K562 (cell line): ENCODE measurements at regions not wholly inside any gene's neighbourhood (a gene's known extent, or its start where the extent isn't known, plus 50 kb on each side); places are given as distances from the start of the nearest gene placed in this dataset.

Source experiments
- ATAC-seq: fragments of 200-7000 bp; cut with Tn5 transposase; 3 replicates; pipeline ENCODE4 v1.9.1; 2020; ENCODE audit warnings: moderate library complexity
- BruUV-seq: library from RNA; stranded (reverse); fragments of 400-500 nt; replicated peaks from 2 replicates; lab custom pipeline; 2021; lab: Mats Ljungman, UMichigan
- CTCF ChIA-PET: fragments of 300-600 bp; formaldehyde crosslinking; extraction: SDS; loops from one replicate; lab custom pipeline; 2021; ENCODE audit warnings: low intra/inter-chr PET ratio; lab: Yijun Ruan, JAX
- POLR2A ChIA-PET: fragments of 300-600, 350-650 bp; sonication (Branson Sonifier 250); formaldehyde crosslinking; extraction: SDS; loops from one replicate; lab custom pipeline; 2021; ENCODE audit warnings: antibody characterized with exemption, inconsistent platforms; lab: Yijun Ruan, JAX
- DNase-seq, 4 experiments: peaks; one replicate each; pipeline versions ENCODE4 v3.0.0 to v3.0.0-alpha.2; 2011 to 2018; ENCODE audit warnings: low spot score in 3 of 4, mixed read lengths in 3 of 4; ENCODE audit errors: extremely low read depth in 1 of 4
- FAIRE-seq: peaks from 2 replicates; lab custom pipeline; 2011; peaks lifted over from hg19 to GRCh38; lab: Jason Lieb, UNC
- H2AFZ ChIP-seq: 2 replicates; pipeline ENCODE4 v1.6.0; 2011; ENCODE audit warnings: low read depth, low read length, control low read depth, inconsistent platforms
- H3K27ac ChIP-seq: fragments of 200-600 bp; 3 replicates; pipeline ENCODE4 v1.8.0; 2011; ENCODE audit warnings: low read depth, mild to moderate bottlenecking, control low read depth, inconsistent platforms, low read length, moderate library complexity, mixed read lengths; ENCODE audit errors: extremely low read depth
- H3K27me3 ChIP-seq, 2 experiments: fragments of 300-600 bp in 1 of 2; 2 replicates in 1 of 2; 3 replicates in 1 of 2; pipeline versions ENCODE4 v1.6.0 to v1.8.0; 2011; ENCODE audit warnings: inconsistent platforms in 2 of 2, low read length in 2 of 2, mild to moderate bottlenecking in 1 of 2, mixed read lengths in 1 of 2, moderate library complexity in 1 of 2; ENCODE audit not compliant: control insufficient read depth in 2 of 2, insufficient read depth in 2 of 2
- H3K36me3 ChIP-seq: fragments of 300-600 bp; 3 replicates; pipeline ENCODE4 v1.8.0; 2011; ENCODE audit warnings: mild to moderate bottlenecking, low read length, inconsistent platforms; ENCODE audit not compliant: control insufficient read depth, insufficient read depth
- H3K4me1 ChIP-seq, 2 experiments: fragments of 200-600 bp in 1 of 2; replicated peaks in 1 of 2; 2 replicates in 1 of 2; 3 replicates in 1 of 2; pipeline versions ENCODE4 v1.5.1 to v1.8.0; 2011; ENCODE audit warnings: inconsistent platforms in 2 of 2, low read length in 2 of 2, mild to moderate bottlenecking in 1 of 2, mixed read lengths in 1 of 2, moderate library complexity in 1 of 2; ENCODE audit not compliant: control insufficient read depth in 2 of 2, insufficient read depth in 2 of 2
- H3K4me2 ChIP-seq: 2 replicates; pipeline ENCODE4 v1.6.1; 2011; ENCODE audit warnings: low read length, control low read depth, inconsistent platforms, mixed read lengths; ENCODE audit not compliant: insufficient read depth
- H3K4me3 ChIP-seq: fragments of 200-600 bp; sonication (generic), shearing (Covaris generic); 2 replicates; pipeline ENCODE4 v1.5.1; 2016; ENCODE audit warnings: control low read depth, inconsistent platforms
- H3K79me2 ChIP-seq: fragments of 200-600 bp; 3 replicates; pipeline ENCODE4 v1.8.0; 2011; ENCODE audit warnings: low read length, inconsistent platforms; ENCODE audit not compliant: control insufficient read depth, insufficient read depth
- H3K9ac ChIP-seq, 2 experiments: 2 replicates each; pipeline versions ENCODE4 v1.6.0 to v1.6.1; 2011; ENCODE audit warnings: low read depth in 2 of 2, low read length in 2 of 2, control low read depth in 1 of 2, inconsistent platforms in 1 of 2, mild to moderate bottlenecking in 1 of 2, mixed read lengths in 1 of 2; ENCODE audit not compliant: insufficient read depth in 1 of 2
- H3K9me1 ChIP-seq: one replicate; pipeline ENCODE4 v1.6.0; 2011; ENCODE audit warnings: inconsistent platforms, mild to moderate bottlenecking, low read length, moderate library complexity; ENCODE audit not compliant: control insufficient read depth, insufficient read depth
- H3K9me3 ChIP-seq: replicated peaks from 2 replicates; pipeline ENCODE4 v1.5.1; 2011; ENCODE audit warnings: low read depth, low read length, inconsistent platforms; ENCODE audit not compliant: control insufficient read depth, insufficient read depth
- H4K20me1 ChIP-seq: replicated peaks from 2 replicates; pipeline ENCODE4 v1.6.1; 2011; ENCODE audit warnings: low read length, inconsistent platforms, mixed read lengths; ENCODE audit not compliant: control insufficient read depth, insufficient read depth
- E4F1 ChIP-seq: fragments of 250-450 bp; sonication (Bioruptor Pico); IDR thresholded peaks from 2 replicates; pipeline ENCODE4 v1.5.0; 2021; ENCODE audit warnings: mild to moderate bottlenecking, borderline replicate concordance
- HSF4 ChIP-seq: fragments of 250-450 bp; sonication (Bioruptor Pico); IDR thresholded peaks from 2 replicates; pipeline ENCODE4 v2.1.2; 2022; ENCODE audit warnings: mild to moderate bottlenecking, moderate library complexity, borderline replicate concordance
- MAFK ChIP-seq: IDR thresholded peaks from 2 replicates; pipeline ENCODE4 v1.6.1; 2011; ENCODE audit warnings: low read length, improper control_type of control experiment
- MEF2D ChIP-seq: conservative IDR thresholded peaks from 2 replicates; pipeline ENCODE4 v1.6.1; 2016; ENCODE audit warnings: low read depth, missing genetic modification characterization, missing compliant biosample characterization
- NCOA6 ChIP-seq: fragments of 450-650 bp; IDR thresholded peaks from 2 replicates; pipeline ENCODE4 v1.6.1; 2017; ENCODE audit warnings: mild to moderate bottlenecking
- TCFL5 ChIP-seq: fragments of 250-450 bp; sonication (Bioruptor Pico); conservative IDR thresholded peaks from 2 replicates; pipeline ENCODE4 v1.6.1; 2021; ENCODE audit warnings: mild to moderate bottlenecking, moderate library complexity, matching md5 sums
- XRCC5 ChIP-seq: fragments of 200-400 bp; formaldehyde crosslinking; IDR thresholded peaks from 2 replicates; pipeline ENCODE4 v1.6.1; 2017; ENCODE audit warnings: low read depth, mild to moderate bottlenecking, low read length
- ZNF232 ChIP-seq: sonication (generic); formaldehyde crosslinking; IDR thresholded peaks from 2 replicates; pipeline ENCODE4 v1.8.0; 2022; ENCODE audit warnings: mild to moderate bottlenecking, missing genetic modification reagents
- ZNF324 ChIP-seq: fragments of 250-450 bp; sonication (Bioruptor Pico); IDR thresholded peaks from 2 replicates; pipeline ENCODE4 v1.4.0; 2020; ENCODE audit warnings: mild to moderate bottlenecking
- in situ Hi-C: fragments of 300-500 bp; cut with MboI; formaldehyde crosslinking; loops from 4 replicates; pipeline ENCODE4 v1.15.0; 2018; ENCODE audit warnings: inconsistent platforms, mixed read lengths
- intact Hi-C: fragments of 100-400 bp; cut with micrococcal nuclease; formaldehyde crosslinking; loops from 2 replicates; pipeline ENCODE4 v1.14.2; 2022
- TF ChIP-seq, protein P1 (sequence below): IDR thresholded peaks from 2 replicates; pipeline ENCODE4 v1.6.1; 2012; ENCODE audit warnings: low read depth, low read length, improper control_type of control experiment, borderline replicate concordance
- TF ChIP-seq, protein P2 (sequence below): fragments of 450-650 bp; IDR thresholded peaks from 2 replicates; pipeline ENCODE4 v1.6.1; 2017; ENCODE audit warnings: antibody characterized with exemption, mild to moderate bottlenecking

GRCh38 chr18:43931439-43931838 lies 654.1 kb upstream of the SYT4 start (continued):
- TF ChIP-seq, protein P1, sequence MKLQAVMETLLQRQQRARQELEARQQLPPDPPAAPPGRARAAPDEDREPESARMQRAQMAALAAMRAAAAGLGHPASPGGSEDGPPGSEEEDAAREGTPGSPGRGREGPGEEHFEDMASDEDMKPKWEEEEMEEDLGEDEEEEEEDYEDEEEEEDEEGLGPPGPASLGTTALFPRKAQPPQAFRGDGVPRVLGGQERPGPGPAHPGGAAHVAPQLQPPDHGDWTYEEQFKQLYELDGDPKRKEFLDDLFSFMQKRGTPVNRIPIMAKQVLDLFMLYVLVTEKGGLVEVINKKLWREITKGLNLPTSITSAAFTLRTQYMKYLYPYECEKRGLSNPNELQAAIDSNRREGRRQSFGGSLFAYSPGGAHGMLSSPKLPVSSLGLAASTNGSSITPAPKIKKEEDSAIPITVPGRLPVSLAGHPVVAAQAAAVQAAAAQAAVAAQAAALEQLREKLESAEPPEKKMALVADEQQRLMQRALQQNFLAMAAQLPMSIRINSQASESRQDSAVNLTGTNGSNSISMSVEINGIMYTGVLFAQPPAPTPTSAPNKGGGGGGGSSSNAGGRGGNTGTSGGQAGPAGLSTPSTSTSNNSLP = no peak
- no peak for TF ChIP-seq MAFK
- TF ChIP-seq ZNF232 (CRISPR knock-in tag) = no peak
- TF ChIP-seq, protein P2, sequence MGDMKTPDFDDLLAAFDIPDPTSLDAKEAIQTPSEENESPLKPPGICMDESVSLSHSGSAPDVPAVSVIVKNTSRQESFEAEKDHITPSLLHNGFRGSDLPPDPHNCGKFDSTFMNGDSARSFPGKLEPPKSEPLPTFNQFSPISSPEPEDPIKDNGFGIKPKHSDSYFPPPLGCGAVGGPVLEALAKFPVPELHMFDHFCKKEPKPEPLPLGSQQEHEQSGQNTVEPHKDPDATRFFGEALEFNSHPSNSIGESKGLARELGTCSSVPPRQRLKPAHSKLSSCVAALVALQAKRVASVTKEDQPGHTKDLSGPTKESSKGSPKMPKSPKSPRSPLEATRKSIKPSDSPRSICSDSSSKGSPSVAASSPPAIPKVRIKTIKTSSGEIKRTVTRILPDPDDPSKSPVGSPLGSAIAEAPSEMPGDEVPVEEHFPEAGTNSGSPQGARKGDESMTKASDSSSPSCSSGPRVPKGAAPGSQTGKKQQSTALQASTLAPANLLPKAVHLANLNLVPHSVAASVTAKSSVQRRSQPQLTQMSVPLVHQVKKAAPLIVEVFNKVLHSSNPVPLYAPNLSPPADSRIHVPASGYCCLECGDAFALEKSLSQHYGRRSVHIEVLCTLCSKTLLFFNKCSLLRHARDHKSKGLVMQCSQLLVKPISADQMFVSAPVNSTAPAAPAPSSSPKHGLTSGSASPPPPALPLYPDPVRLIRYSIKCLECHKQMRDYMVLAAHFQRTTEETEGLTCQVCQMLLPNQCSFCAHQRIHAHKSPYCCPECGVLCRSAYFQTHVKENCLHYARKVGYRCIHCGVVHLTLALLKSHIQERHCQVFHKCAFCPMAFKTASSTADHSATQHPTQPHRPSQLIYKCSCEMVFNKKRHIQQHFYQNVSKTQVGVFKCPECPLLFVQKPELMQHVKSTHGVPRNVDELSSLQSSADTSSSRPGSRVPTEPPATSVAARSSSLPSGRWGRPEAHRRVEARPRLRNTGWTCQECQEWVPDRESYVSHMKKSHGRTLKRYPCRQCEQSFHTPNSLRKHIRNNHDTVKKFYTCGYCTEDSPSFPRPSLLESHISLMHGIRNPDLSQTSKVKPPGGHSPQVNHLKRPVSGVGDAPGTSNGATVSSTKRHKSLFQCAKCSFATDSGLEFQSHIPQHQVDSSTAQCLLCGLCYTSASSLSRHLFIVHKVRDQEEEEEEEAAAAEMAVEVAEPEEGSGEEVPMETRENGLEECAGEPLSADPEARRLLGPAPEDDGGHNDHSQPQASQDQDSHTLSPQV = no peak
- TF ChIP-seq, all 486 proteins: peak for 0

GRCh38 chr18:43932140-43932539 lies 654.9 kb upstream of the SYT4 start:
- BruUV-seq = no TSS peak
- CTCF ChIA-PET = no interaction called here
- no peak for ATAC-seq
- TF ChIP-seq XRCC5 (no peak), MEF2D (no peak), NCOA6 (no peak), E4F1 (CRISPR knock-in tag) (no peak), ZNF324 (CRISPR knock-in tag) (no peak), HSF4 (no peak), TCFL5 (CRISPR knock-in tag) (no peak)

More at GRCh38 chr18:43932140-43932539, 654.9 kb upstream of the SYT4 start:
- Histone ChIP-seq H3K79me2 (no peaks in the 10 kb centered on the region), H3K4me2 (no peak overlapping the region), H2AFZ (no peak overlapping the region), H3K9ac (no peak overlapping the region), H3K4me1 (no peaks in the 10 kb centered on the region), H3K9me1 (no peaks in the 10 kb centered on the region), H4K20me1 (no peaks in the 10 kb centered on the region), H3K27ac (no peak overlapping the region), H3K27me3 (no peaks in the 10 kb centered on the region), H3K4me3 (no peak overlapping the region), H3K36me3 (no peaks in the 10 kb centered on the region), H3K9me3 (no peaks in the 10 kb centered on the region)
- no peak for FAIRE-seq
- in situ Hi-C loops (no loop called here), intact Hi-C loops (no loop called here)
- no peak for DNase-seq
- POLR2A ChIA-PET = no interaction called here
